GM12878 (cell line): ENCODE measurements at regions not wholly inside any gene's neighbourhood (a gene's known extent, or its start where the extent isn't known, plus 50 kb on each side); places are given as distances from the start of the nearest gene placed in this dataset.

ENCODE experiments used
- ATAC-seq: fragments of 200-7000 bp; cut with Tn5 transposase; 3 replicates; pipeline ENCODE4 v1.9.1; 2020; ENCODE audit warnings: mild to moderate bottlenecking, moderate library complexity
- BruUV-seq: library from RNA; stranded (reverse); fragments of 400-500 nt; replicated peaks from 2 replicates; lab custom pipeline; 2021; lab: Mats Ljungman, UMichigan
- CTCF ChIA-PET: fragments of 300-600 bp; sonication (Branson Sonifier 250); formaldehyde crosslinking; extraction: SDS; loops from one replicate; lab custom pipeline; 2021; ENCODE audit warnings: inconsistent platforms; lab: Yijun Ruan, JAX
- POLR2A ChIA-PET: fragments of 350-600 bp; formaldehyde crosslinking; extraction: SDS; loops from one replicate; lab custom pipeline; 2021; ENCODE audit warnings: inconsistent platforms; lab: Charles Lee
- RAD21 ChIA-PET: fragments of 300-600 bp; sonication (Branson Sonifier 250); formaldehyde crosslinking; loops from one replicate; lab custom pipeline; 2023; ENCODE audit warnings: antibody characterized with exemption; ENCODE audit not compliant: unreplicated experiment; lab: Charles Lee
- SMC1A ChIA-PET: fragments of 300-600 bp; sonication (Branson Sonifier 250); formaldehyde crosslinking; loops from one replicate; lab custom pipeline; 2023; ENCODE audit not compliant: unreplicated experiment, uncharacterized antibody; lab: Charles Lee
- DNase-seq: peaks from one replicate; pipeline ENCODE4 v3.0.0-alpha.2; 2011; ENCODE audit warnings: low read depth, low spot score
- FAIRE-seq: peaks from 3 replicates; lab custom pipeline; 2011; peaks lifted over from hg19 to GRCh38; lab: Jason Lieb, UNC
- H2AFZ ChIP-seq: 2 replicates; pipeline ENCODE4 v1.6.0; 2011; ENCODE audit warnings: low read depth, low read length, control low read depth; ENCODE audit not compliant: control insufficient read depth
- H3K27ac ChIP-seq: 2 replicates; pipeline ENCODE4 v1.5.1; 2011; ENCODE audit warnings: control low read depth; ENCODE audit not compliant: control insufficient read depth, insufficient read depth
- H3K27me3 ChIP-seq, 2 experiments: replicated peaks in 1 of 2; 2 replicates each; pipeline versions ENCODE4 v1.6.0 to v1.6.1; 2011; ENCODE audit warnings: low read length in 1 of 2; ENCODE audit not compliant: control insufficient read depth in 2 of 2, insufficient read depth in 2 of 2
- H3K36me3 ChIP-seq, 2 experiments: 2 replicates each; pipeline ENCODE4 v1.5.1; 2011; ENCODE audit warnings: low read length in 1 of 2; ENCODE audit not compliant: control insufficient read depth in 2 of 2, insufficient read depth in 2 of 2
- H3K4me1 ChIP-seq: 2 replicates; pipeline ENCODE4 v1.6.1; 2011; ENCODE audit warnings: mild to moderate bottlenecking, low read length, moderate library complexity, mixed read lengths; ENCODE audit not compliant: control insufficient read depth, insufficient read depth
- H3K4me2 ChIP-seq: 2 replicates; pipeline ENCODE4 v1.6.0; 2011; ENCODE audit warnings: control low read depth; ENCODE audit not compliant: control insufficient read depth, insufficient read depth
- H3K4me3 ChIP-seq: fragments of 200-600 bp; sonication (generic); 2 replicates; pipeline ENCODE4 v1.5.1; 2016
- H3K79me2 ChIP-seq: 2 replicates; pipeline ENCODE4 v1.6.0; 2011; ENCODE audit warnings: low read length; ENCODE audit not compliant: control insufficient read depth, insufficient read depth
- H3K9ac ChIP-seq: 2 replicates; pipeline ENCODE4 v1.8.0; 2011; ENCODE audit warnings: low read length, control low read depth, mixed read lengths; ENCODE audit not compliant: control insufficient read depth, insufficient read depth
- H3K9me3 ChIP-seq: replicated peaks from 3 replicates; pipeline ENCODE4 v1.5.1; 2011; ENCODE audit warnings: mild to moderate bottlenecking, low read length; ENCODE audit not compliant: control insufficient read depth, insufficient read depth
- H4K20me1 ChIP-seq: 2 replicates; pipeline ENCODE4 v1.6.0; 2011; ENCODE audit not compliant: control insufficient read depth, insufficient read depth
- CHD2 ChIP-seq: IDR thresholded peaks from 2 replicates; pipeline ENCODE4 v1.6.1; 2011; ENCODE audit warnings: low read depth, low read length, improper control_type of control experiment, borderline replicate concordance
- CREM ChIP-seq: IDR thresholded peaks from 2 replicates; pipeline ENCODE4 v1.6.1; 2014; ENCODE audit warnings: antibody characterized with exemption, low read depth
- ESRRA ChIP-seq: IDR thresholded peaks from 2 replicates; pipeline ENCODE4 v1.6.1; 2012; ENCODE audit warnings: mild to moderate bottlenecking, low read length, improper control_type of control experiment
- HCFC1 ChIP-seq: fragments of 150-350 bp; IDR thresholded peaks from 2 replicates; pipeline ENCODE4 v1.6.1; 2014; ENCODE audit warnings: low read length
- PAX8 ChIP-seq: fragments of 450-650 bp; IDR thresholded peaks from 2 replicates; pipeline ENCODE4 v1.6.1; 2017; ENCODE audit warnings: mild to moderate bottlenecking, moderate library complexity
- PKNOX1 ChIP-seq: fragments of 450-650 bp; IDR thresholded peaks from 2 replicates; pipeline ENCODE4 v1.6.1; 2016; ENCODE audit warnings: mild to moderate bottlenecking
- RBBP5 ChIP-seq: fragments of 200-600 bp; sonication (generic); conservative IDR thresholded peaks from 2 replicates; pipeline ENCODE4 v1.6.1; 2016
- SMARCA5 ChIP-seq: fragments of 450-650 bp; IDR thresholded peaks from 2 replicates; pipeline ENCODE4 v1.6.1; 2017; ENCODE audit warnings: mild to moderate bottlenecking
- SREBF2 ChIP-seq: IDR thresholded peaks from 2 replicates; pipeline ENCODE4 v1.6.1; 2012; ENCODE audit warnings: mild to moderate bottlenecking, low read length
- STAT3 ChIP-seq: IDR thresholded peaks from 2 replicates; pipeline ENCODE4 v1.6.1; 2011; ENCODE audit warnings: low read depth, low read length, improper control_type of control experiment
- TCF3 ChIP-seq: IDR thresholded peaks from 2 replicates; pipeline ENCODE4 v1.6.1; 2012; ENCODE audit warnings: low read depth, mild to moderate bottlenecking, low read length, borderline replicate concordance; ENCODE audit not compliant: insufficient read depth
- ZBTB40 ChIP-seq: fragments of 450-650 bp; IDR thresholded peaks from 2 replicates; pipeline ENCODE4 v1.6.1; 2016; ENCODE audit warnings: mild to moderate bottlenecking, moderate library complexity, borderline replicate concordance
- ZNF274 ChIP-seq: IDR thresholded peaks from one replicate; pipeline ENCODE4 v1.8.0; 2011; ENCODE audit not compliant: insufficient read length, insufficient read depth
- WGBS: methylation state at CpG from one replicate; pipeline ENCODE4 v1.1.6; 2016; ENCODE audit warnings: low lambda C conversion rate; ENCODE audit not compliant: insufficient replicate concordance, insufficient coverage; ENCODE audit errors: missing lambda C conversion rate; 5-methylcytosine and 5-hydroxymethylcytosine counted together
- in situ Hi-C: fragments of 300-500 bp; cut with MboI; formaldehyde crosslinking; loops from 9 replicates; pipeline ENCODE4 v1.14.3; 2018; ENCODE audit warnings: mixed read lengths
- intact Hi-C: fragments of 100-400 bp; cut with micrococcal nuclease; formaldehyde crosslinking; loops from one replicate; pipeline ENCODE4 v1.14.2; 2022; ENCODE audit not compliant: unreplicated experiment
- TF ChIP-seq, protein P1 (sequence below): IDR thresholded peaks from 2 replicates; pipeline ENCODE4 v1.6.1; 2012; ENCODE audit warnings: low read length, inconsistent platforms
- TF ChIP-seq, protein P2 (sequence below): fragments of 450-650 bp; formaldehyde crosslinking; IDR thresholded peaks from 2 replicates; pipeline ENCODE4 v1.4.0; 2022; ENCODE audit warnings: mild to moderate bottlenecking, moderate library complexity
- TF ChIP-seq, protein P3 (sequence below): fragments of 450-650 bp; IDR thresholded peaks from 2 replicates; pipeline ENCODE4 v1.6.1; 2014; ENCODE audit warnings: mild to moderate bottlenecking

DNA sequence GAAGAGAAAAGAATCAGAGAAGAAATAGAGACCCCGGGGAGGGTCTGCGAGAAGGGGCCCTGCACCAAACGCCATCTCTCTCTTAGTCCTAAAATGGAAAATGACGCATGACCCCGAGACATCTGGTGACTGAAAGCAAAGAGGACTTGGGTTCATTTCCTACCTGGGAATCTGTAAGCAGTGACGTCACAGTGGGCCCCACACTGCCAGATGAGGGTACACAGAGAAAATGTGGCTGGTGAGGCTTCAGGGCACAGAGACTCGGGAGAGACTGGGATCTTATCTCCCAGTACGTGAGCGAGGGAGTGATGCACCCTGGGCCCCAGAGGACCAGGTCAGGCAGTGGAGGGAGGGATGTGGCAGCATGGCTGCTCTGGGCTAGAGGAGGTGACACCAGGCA is 288.1 kb upstream of the SFSWAP start:
- no TSS peak for BruUV-seq
- in situ Hi-C loops: no loop called here
- H3K27me3 ChIP-seq: 0 out of 4 replicates have a peak, but pooled peaks cover 0 to 3% of the 10 kb centered on the region in 2 experiments
- no peak overlapping the region for H3K9ac ChIP-seq
- ChIA-PET POLR2A (no interaction called here), RAD21 (no interaction called here), SMC1A (no interaction called here), CTCF (no interaction called here)
- H4K20me1 ChIP-seq: no peaks in the 10 kb centered on the region; the same call in 1 of the 2 replicates
- ATAC-seq: no peak
- 46% methylated on average over 9 of the region's 9 CpGs for WGBS
- no peak overlapping the region for H3K27ac ChIP-seq
- no peak overlapping the region for H3K4me3 ChIP-seq
- FAIRE-seq: no peak
- no peaks in the 10 kb centered on the region; the same call in 2 of the 3 replicates for H3K9me3 ChIP-seq
- intact Hi-C loops: no loop called here
- H3K79me2 ChIP-seq: no peaks in the 10 kb centered on the region
- no peaks in the 10 kb centered on the region for H3K4me1 ChIP-seq
- no peaks in the 10 kb centered on the region for H3K36me3 ChIP-seq
- no peak overlapping the region for H3K4me2 ChIP-seq
- H2AFZ ChIP-seq: no peak overlapping the region
- DNase-seq: no peak
- TF ChIP-seq CHD2 (no peak), HCFC1 (no peak), ZBTB40 (no peak), PAX8 (no peak), RBBP5 (no peak), SMARCA5 (no peak), STAT3 (no peak), SREBF2 (no peak), ESRRA (no peak), CREM (no peak), ZNF274 (no peak), TCF3 (no peak), PKNOX1 (no peak)
- TF ChIP-seq, protein P1, sequence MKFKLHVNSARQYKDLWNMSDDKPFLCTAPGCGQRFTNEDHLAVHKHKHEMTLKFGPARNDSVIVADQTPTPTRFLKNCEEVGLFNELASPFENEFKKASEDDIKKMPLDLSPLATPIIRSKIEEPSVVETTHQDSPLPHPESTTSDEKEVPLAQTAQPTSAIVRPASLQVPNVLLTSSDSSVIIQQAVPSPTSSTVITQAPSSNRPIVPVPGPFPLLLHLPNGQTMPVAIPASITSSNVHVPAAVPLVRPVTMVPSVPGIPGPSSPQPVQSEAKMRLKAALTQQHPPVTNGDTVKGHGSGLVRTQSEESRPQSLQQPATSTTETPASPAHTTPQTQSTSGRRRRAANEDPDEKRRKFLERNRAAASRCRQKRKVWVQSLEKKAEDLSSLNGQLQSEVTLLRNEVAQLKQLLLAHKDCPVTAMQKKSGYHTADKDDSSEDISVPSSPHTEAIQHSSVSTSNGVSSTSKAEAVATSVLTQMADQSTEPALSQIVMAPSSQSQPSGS: no peak
- TF ChIP-seq, protein P2, sequence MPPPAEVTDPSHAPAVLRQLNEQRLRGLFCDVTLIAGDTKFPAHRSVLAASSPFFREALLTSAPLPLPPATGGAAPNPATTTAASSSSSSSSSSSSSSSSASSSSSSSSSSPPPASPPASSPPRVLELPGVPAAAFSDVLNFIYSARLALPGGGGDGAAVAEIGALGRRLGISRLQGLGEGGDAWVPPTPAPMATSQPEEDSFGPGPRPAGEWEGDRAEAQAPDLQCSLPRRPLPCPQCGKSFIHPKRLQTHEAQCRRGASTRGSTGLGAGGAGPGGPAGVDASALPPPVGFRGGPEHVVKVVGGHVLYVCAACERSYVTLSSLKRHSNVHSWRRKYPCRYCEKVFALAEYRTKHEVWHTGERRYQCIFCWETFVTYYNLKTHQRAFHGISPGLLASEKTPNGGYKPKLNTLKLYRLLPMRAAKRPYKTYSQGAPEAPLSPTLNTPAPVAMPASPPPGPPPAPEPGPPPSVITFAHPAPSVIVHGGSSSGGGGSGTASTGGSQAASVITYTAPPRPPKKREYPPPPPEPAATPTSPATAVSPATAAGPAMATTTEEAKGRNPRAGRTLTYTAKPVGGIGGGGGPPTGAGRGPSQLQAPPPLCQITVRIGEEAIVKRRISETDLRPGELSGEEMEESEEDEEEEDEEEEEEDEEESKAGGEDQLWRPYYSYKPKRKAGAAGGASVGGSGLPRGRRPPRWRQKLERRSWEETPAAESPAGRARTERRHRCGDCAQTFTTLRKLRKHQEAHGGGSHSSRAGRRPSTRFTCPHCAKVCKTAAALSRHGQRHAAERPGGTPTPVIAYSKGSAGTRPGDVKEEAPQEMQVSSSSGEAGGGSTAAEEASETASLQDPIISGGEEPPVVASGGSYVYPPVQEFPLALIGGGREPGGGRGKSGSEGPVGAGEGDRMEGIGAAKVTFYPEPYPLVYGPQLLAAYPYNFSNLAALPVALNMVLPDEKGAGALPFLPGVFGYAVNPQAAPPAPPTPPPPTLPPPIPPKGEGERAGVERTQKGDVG (CRISPR knock-in tag): no peak
- TF ChIP-seq, protein P3, sequence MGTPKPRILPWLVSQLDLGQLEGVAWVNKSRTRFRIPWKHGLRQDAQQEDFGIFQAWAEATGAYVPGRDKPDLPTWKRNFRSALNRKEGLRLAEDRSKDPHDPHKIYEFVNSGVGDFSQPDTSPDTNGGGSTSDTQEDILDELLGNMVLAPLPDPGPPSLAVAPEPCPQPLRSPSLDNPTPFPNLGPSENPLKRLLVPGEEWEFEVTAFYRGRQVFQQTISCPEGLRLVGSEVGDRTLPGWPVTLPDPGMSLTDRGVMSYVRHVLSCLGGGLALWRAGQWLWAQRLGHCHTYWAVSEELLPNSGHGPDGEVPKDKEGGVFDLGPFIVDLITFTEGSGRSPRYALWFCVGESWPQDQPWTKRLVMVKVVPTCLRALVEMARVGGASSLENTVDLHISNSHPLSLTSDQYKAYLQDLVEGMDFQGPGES: no peak
